ENCODE measurements at regions not wholly inside any gene's neighbourhood (a gene's known extent, or its start where the extent isn't known, plus 50 kb on each side); places are given as distances from the start of the nearest gene placed in this dataset.

DNA sequence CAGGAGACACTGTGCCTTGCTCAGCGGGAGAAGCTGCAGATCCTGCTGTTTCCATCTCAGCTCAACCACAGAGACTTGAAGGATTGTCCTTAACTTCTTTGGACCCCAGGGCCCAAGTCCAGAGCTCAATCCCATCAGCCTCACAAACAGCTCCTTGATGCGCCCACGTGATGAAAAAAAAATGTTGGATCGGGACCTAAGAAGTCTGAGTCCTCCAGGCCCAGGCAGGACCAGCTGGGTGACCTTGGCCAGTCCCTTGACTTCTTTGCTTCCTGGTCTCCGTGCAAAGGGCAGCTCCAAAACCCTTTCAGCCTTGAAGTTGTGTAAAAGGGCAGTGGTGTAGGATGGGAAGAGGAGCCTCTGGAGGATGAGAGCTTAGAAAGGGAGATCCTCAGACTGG, 175.5 kb downstream of the ZFP36L2 start:
- Histone ChIP-seq H3K9me1 (replicated peaks; ENCODE audit: control insufficient read depth, extremely low read depth, insufficient read depth, low read length) (no peaks in the 10 kb centered on the region), H2AFZ (ENCODE audit: low read depth, low read length) (peak overlapping the region; percentile 13), H3K9me3 (replicated peaks; ENCODE audit: control insufficient read depth, insufficient read depth, low read length) (no peaks in the 10 kb centered on the region), H3K27me3 (ENCODE audit: control insufficient read depth in 2 of 2, insufficient read depth in 2 of 2, low read length in 2 of 2) (no peaks in the 10 kb centered on the region), H3K27ac (ENCODE audit: insufficient read depth, low read depth, low read length) (peak overlapping the region; percentile 14), H4K20me1 (replicated peaks; ENCODE audit: control insufficient read depth, extremely low read depth, insufficient read depth, low read length) (no peaks in the 10 kb centered on the region), H3K4me1 (ENCODE audit: control insufficient read depth, extremely low read depth, insufficient read depth, low read length) (peaks cover 37% of the 10 kb centered on the region), H3K79me2 (ENCODE audit: control insufficient read depth, insufficient read depth, low read length) (no peaks in the 10 kb centered on the region), H3K4me3 (replicated peaks in 1 of 3; ENCODE audit: insufficient read depth in 1 of 3, low read depth in 1 of 3, low read length in 3 of 3) (no peak overlapping the region), H3K4me2 (ENCODE audit: insufficient read depth, low read length) (no peak overlapping the region), H3K9ac (replicated peaks; ENCODE audit: extremely low read depth, insufficient read depth, low read length) (no peak overlapping the region), H3K36me3 (ENCODE audit: control insufficient read depth in 2 of 2, extremely low read depth in 1 of 2, insufficient read depth in 2 of 2, low read length in 2 of 2) (no peaks in the 10 kb centered on the region)
- intact Hi-C loops (cut with micrococcal nuclease) (loop anchor here (2.0 kb wide), 2 partner anchors 36 to 64 kb away; no protein-coding TSS in a partner anchor), dilution Hi-C loops (cut with MboI; ENCODE audit: extremely low pct_ligation_motif_present, low sequenced_read_pairs) (no loop called here)
- BruUV-seq (replicated peaks): TSS peak; percentile 25
- DNase-seq (ENCODE audit: low read depth, low spot score) (peak; percentile 15), FAIRE-seq (no peak)
- TF ChIP-seq POLR2A (IDR thresholded peaks at IDR 0.05; ENCODE audit: low read depth, low read length) (no peak), CTCF (IDR thresholded peaks at IDR 0.05; ENCODE audit: extremely low read depth in 1 of 2, insufficient read depth in 1 of 2, low read depth in 1 of 2, low read length in 2 of 2) (no peak), JUN (IDR thresholded peaks at IDR 0.05; ENCODE audit: borderline replicate concordance, insufficient read depth, insufficient read length, low read depth) (no peak), EZH2 (IDR thresholded peaks at IDR 0.05; ENCODE audit: borderline replicate concordance, low read depth, low read length, severe bottlenecking) (no peak), FOS (IDR thresholded peaks at IDR 0.05; ENCODE audit: borderline replicate concordance, insufficient read depth, low read length) (no peak), MYC (IDR thresholded peaks at IDR 0.05; ENCODE audit: low read depth, low read length) (no peak), GATA2 (IDR thresholded peaks at IDR 0.05; ENCODE audit: insufficient read depth, insufficient read length, low read depth, low read length) (no peak), POLR2AphosphoS5 (IDR thresholded peaks at IDR 0.05; ENCODE audit: insufficient read depth, low read depth, low read length) (no peak)
- TF ChIP-seq, protein P1, sequence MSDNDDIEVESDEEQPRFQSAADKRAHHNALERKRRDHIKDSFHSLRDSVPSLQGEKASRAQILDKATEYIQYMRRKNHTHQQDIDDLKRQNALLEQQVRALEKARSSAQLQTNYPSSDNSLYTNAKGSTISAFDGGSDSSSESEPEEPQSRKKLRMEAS (IDR thresholded peaks at IDR 0.05; ENCODE audit: insufficient read depth, insufficient read length): no peak
- ChIA-PET POLR2A (interaction anchor here (0.9 kb wide), 1 partner anchor 9 kb away, joined by 3 read pairs; no protein-coding TSS in a partner anchor), CTCF (interaction anchor here (0.5 to 2.4 kb wide), 6 partner anchors 9 to 452 kb away, joined by 3 to 9 read pairs (median 3); no protein-coding TSS in a partner anchor)

All from endothelial cell of umbilical vein (primary cell).